ENCODE measurements at regions not wholly inside any gene's neighbourhood (a gene's known extent, or its start where the extent isn't known, plus 50 kb on each side); places are given as distances from the start of the nearest gene placed in this dataset.

DNA sequence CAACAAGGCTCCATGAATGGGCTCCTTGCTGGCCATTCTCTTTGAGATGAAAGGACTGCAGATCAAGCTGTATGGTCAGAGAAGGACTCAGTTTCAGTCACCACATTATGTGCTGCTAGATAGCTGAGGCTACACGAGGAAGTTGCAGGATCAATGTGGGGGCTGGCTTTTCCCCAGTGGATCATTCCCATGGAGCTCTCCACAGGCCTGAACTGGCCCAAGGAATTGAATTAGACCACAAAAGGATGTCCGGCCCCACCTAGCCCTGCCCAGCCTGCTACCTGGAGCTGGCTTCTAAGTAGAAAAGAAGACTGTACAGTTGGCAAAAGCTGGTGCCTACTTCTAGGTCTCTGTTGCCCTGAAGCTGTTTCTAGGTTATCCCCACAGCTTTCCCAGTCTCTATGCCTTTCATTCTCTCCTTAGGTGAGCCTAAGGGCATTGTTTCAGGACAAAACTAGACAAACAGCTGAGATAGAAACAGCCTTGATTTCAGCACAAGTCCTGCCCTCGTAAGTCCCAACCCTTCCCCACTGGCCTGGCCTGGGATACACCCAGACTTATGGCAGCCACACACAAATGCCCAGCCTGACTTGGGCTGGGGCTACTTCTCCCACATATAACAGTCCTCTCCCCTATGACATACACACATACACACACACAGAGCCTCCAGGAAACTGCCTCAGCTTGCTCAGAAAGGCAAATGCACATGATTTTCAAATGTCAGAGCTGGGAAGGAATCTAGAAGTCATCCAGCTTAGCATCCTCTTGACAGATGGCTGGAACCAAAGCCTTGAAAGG is 129.1 kb upstream of the NCAM1 start:
- no peak for DNase-seq

GRCh38 chr11:112834277-112834755 is 126.9 kb upstream of the NCAM1 start:
- DNase-seq = no peak

- no peak for DNase-seq
Observed at GRCh38 chr11:112835591-112836255, 125.5 kb upstream of the NCAM1 start.

DNA sequence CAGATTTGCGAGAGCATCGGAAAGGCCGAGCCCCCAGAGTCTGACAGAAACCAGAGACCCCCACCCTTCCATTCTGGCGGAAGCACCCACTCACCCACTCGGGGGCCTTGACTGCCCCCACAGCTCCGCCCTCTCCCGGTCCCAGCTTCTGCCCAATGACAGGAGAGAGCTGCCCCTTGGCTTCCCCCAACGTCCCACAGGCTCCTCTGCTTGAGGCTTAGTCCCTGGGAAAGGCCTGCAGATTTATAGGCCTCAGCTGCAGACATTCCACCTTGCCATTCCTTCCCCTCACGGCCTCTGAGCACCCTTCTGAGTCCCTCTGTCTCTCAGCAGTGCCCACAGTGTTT is 125.0 kb upstream of the NCAM1 start:
- DNase-seq = no peak

DNA sequence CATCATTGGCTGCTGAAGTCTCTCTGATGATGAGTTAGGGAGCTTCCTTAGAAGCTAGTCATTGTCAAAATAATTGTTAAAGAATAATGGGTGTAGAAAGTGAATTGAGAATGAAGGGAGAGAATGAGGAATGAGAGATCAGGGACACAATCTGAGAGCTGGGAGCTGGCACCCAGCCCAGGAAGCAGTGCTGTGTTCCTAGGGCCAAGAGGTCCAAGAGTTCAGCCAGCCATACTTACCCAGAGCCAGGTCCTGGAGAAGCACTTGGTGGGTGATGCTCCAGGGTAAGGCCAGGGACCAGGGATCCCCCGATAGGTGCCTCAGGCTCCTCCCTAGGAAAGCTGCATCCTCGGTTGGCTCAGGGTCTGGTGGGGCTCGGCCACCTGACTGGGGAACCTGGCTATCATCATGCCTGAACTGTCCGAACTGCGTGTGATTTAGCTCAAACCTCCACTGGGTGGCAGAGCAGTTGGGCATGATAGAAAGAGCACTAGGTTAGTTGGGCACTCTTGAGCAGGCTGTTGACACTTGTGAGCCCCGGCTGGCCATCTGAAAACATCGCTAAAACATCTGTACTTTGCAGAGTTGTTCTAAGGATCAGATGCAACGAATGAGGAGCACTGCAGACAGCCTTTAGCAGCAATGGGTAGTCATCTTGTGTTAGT is 123.9 kb upstream of the NCAM1 start:
- DNase-seq = no peak

GRCh38 chr11:112839051-112839450 is 122.2 kb upstream of the NCAM1 start:
- DNase-seq = no peak

GRCh38 chr11:112841729-112842128 is 119.5 kb upstream of the NCAM1 start:
- DNase-seq = no peak

- DNase-seq = no peak
Observed at GRCh38 chr11:112842151-112842550, 119.1 kb upstream of the NCAM1 start.

- no peak for DNase-seq
Observed at GRCh38 chr11:112844517-112844916, 116.7 kb upstream of the NCAM1 start.

GRCh38 chr11:112847568-112847967 is 113.7 kb upstream of the NCAM1 start:
- DNase-seq = no peak

DNA sequence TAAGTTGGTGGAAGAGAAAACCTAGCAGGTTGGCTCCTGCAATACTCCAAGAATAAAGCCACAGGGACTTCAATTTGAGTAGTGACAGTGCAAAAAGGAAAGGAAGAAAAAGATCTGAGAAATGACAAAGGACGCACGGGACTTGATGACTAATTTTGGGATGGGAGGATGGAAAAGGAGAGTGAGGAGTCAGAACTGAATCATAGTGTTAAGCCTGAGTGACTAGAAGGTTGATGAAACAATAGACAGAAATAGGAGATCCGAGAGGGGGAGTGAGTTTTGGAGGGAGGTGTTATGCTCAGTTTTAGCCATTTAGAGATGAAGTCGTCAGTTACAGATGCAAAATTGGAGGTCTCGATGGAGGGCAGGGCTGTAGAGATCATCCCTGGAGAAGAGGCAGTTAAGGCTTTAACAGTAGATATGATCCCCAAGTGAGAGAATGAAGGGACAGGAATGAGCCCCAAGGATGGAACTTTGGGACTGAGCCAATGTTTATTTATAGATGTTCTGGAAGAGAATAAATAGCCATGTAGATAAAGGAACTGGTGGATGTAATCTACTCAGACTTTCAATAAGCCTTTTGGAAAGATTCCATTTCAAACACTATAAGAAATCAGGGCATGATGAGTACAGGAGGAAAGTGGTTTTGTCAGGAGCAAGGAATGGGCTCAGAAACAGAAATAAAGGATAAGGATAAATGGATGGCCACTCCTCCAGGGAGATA is 108.9 kb upstream of the NCAM1 start:
- DNase-seq = no peak

DNA sequence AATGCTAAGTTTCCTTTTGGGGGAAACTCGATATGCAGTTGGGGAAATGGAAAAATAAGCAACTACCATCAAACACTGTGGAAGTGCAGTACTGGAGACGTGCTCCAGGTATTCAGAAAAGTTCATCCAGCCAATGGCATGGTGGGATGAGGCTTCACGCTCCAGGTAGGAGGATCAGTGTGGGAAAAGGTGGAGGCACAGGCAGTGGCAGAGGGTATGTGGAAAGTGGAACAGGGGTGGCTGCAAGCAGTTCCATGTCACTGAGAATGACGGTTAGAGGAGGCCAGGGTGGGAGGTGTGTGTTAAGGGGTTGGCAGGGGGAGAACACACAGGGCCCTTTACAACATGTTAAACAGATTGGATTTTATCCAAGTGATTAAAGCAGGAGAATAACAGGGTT is 105.1 kb upstream of the NCAM1 start:
- no peak for DNase-seq

- no peak for DNase-seq
Observed at GRCh38 chr11:112856591-112856990, 104.6 kb upstream of the NCAM1 start.

GRCh38 chr11:112858289-112859023 is 102.8 kb upstream of the NCAM1 start:
- no peak for DNase-seq

GRCh38 chr11:112859787-112860186 is 101.4 kb upstream of the NCAM1 start:
- no peak for DNase-seq

DNA sequence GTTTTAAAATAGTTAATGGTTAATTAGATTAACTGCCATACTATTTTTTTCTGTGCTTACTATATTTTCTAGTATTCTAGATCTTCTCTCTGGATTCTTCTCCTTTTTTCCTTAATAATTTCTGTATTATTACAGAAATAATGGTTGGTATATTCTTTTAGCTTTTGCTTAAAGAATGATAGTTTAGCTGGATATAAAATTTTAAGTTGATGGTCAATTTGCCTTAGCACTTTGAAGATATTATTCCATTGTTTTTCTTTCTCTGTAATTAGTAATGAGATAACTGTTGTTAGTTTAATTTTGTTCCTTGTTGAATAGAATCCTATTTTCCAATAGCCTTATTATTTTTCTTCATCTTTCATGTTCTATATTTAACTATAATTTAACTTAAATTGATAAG is 99.9 kb upstream of the NCAM1 start:
- DNase-seq = no peak

GRCh38 chr11:112863305-112863704 is 97.9 kb upstream of the NCAM1 start:
- DNase-seq = no peak

DNA sequence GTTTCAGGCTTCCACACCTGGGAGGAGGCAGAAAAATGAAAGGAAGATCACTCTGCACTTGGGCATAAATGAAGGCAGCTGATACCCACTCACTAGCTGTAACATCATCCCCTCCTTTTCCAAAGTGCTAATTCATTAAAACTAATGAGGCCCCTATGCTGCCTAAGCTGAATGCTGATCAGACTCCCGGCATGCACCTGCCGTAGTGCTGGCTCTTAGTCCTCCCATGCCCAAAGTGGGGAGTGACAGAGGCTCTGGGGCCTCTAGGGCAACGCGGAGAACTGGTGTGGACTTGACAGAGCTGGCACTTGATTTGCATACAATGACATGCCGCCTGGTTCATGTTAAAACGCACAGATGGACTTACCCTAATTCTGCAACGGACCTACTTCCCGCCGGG is 96.5 kb upstream of the NCAM1 start:
- no peak for DNase-seq

DNA sequence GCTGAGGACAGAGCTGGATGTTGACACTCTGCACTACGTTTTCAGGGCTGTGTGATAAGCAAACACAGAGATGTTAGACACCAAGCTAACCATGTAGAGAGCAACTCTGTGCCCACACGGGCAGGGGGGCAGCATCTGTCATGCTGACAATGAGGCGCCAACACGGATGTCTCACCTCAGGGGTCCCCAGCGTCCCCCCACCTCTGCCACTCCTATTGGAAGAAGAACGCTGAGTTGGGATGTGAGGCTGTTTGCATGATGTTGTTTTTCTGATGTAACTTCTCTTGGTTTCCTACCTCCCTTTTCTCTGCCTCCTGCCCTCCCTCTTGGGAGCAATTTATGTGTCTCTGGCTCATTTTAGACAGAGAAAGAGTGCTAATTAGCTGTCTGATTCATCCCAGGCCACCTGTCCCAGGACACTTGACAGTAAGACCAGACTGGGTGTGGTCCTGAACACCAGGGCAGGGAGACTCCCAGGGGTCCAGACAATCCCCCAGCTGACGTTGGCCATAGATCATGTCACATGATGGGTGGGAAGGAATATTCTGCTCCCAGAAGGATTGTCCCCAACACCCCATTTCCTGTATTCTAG is 89.2 kb upstream of the NCAM1 start:
- DNase-seq = peak; percentile 87

DNA sequence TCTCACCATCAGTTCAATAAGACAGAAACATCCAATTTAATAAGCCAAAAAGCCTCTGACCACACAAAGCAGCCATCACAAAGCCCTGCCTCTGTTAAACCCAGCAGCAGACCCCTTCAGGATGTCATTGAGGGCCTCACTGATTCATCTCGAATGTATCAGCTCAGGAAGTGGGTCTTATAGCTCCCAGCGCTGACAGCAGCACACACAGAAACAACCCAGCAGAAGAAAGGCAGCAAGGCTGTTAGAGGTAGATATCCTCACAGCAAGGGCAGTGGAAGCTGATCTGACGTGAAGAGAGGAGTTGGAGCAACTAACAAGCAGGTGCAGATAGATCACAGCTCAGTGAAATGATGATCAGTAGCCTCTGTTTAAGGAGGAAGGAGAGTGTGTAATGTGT is 86.2 kb upstream of the NCAM1 start:
- DNase-seq = no peak

- no peak for DNase-seq
Observed at GRCh38 chr11:112877581-112877980, 83.6 kb upstream of the NCAM1 start.

DNA sequence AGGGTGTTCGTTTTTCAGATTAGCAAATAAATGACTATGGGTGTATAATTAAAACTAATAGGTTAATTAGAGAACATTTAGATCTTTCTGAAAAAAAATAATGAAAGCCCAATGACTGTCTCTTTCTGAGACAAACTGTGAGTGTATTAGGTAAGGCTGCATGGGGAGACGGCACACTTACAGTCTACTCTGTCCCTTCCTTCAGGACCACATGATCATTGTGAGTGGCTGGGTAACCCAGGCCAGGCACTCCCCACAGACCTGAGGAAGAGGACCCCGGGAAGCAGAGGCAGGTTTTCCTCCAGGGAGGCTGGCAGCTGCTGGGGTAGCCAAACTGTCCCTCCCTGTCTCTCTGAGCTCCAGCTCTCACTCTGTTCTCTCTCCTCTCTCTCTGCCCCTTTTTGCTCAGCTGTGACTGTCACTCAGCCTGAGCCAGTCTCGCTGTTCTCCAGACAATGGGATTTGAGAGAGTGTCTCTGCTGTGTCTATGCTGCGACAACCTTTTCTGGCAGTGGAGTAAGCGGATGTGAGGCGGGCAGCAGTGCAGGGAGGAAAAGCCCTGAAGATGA is 83.1 kb upstream of the NCAM1 start:
- DNase-seq = no peak
